ENCODE measurements at regions not wholly inside any gene's neighbourhood (a gene's known extent, or its start where the extent isn't known, plus 50 kb on each side); places are given as distances from the start of the nearest gene placed in this dataset.

DNA sequence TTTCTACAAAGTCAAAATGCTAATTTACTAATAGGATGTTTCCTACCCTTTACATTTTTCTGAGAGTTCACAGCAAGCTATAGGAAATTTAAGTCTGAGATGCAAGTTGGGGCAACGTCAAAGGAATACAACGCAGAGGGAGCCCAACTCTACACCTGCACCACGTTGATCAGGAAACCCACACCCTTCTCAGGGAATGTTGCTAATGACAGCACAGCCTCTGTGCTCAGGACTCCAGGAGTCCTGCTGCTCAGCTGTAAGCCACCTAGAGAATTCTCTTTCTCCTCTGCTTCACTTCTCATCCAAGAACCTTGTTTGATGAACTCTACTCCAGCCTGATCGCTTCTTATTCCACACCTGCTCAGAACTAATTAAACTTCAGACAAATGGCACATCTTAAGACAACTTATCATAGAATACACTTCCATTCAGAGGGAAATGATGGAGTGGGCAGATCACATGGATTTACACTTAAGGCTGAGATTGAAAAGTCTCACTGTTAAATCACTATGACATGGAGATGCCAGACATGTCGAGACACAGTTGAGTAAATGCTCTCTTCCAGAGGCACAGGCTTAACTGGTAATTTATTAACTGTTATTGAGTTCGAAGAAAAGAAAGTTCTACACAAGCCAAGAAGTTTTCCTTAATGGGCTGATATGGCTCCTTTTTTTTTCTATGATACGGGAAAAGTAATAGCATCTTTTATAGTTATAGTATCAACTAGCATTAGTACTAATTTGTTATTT is 811.6 kb upstream of the ARGLU1 start:
- Mint-ChIP-seq H3K9me3 (no peaks in the 10 kb centered on the region), H3K4me3 (no peak overlapping the region), H3K27me3 (ENCODE audit: low read depth) (peaks cover 4% of the 10 kb centered on the region), H3K27ac (peak overlapping the region; percentile 59 to 85 (median 83)), H3K4me1 (no peaks in the 10 kb centered on the region), H3K36me3 (ENCODE audit: low read depth) (no peaks in the 10 kb centered on the region)
- TF ChIP-seq CTCF (IDR thresholded peaks at IDR 0.05; ENCODE audit: unreplicated experiment in 3 of 3), result no peak

DNA sequence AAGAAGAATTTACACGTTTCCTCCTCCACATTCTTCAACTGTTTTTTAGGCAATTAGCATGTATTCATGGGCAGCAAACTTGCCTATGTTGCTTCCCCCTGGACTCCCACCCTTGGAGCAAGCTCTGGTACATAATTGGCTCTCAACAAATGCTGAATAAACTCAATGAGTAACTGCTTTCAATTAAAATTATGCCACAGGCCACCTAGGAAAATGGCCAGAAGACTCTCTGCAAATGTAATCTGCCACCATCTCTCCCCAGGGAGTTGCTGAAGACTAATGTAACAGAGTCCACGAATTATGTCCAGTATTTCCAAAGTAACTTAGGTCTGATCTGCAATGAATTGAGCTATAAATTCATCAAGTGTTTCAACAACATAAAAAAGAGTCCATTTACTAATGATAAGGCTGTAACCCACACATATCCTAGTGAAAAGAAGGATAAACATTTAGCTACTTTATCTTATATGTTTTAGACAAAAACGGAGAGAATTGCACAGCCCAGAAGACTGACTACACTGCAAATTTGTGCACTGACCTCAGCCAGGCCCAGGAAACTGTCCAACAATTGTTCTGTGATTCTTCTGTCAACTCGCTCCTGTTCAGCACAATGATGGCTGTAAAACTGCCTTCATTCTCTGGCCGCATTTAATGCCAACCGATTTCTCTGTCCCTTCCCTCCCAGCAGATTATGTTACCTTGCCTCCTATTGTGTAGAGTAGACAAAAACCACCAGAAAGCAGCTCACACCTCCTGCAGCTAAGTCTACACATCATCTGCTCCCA is 808.6 kb upstream of the ARGLU1 start:
- no peak for TF ChIP-seq CTCF (IDR thresholded peaks at IDR 0.05; ENCODE audit: unreplicated experiment in 3 of 3)
- Mint-ChIP-seq H3K4me3 (no peak overlapping the region), H3K27me3 (ENCODE audit: low read depth) (peaks cover 7% of the 10 kb centered on the region)

GRCh38 chr13:107375701-107376340 is 807.9 kb upstream of the ARGLU1 start:
- H3K27me3 Mint-ChIP-seq (ENCODE audit: low read depth), result peaks cover 7% of the 10 kb centered on the region
- H3K9me3 Mint-ChIP-seq, result no peaks in the 10 kb centered on the region
- no peak overlapping the region for H3K27ac Mint-ChIP-seq
- TF ChIP-seq CTCF (IDR thresholded peaks at IDR 0.05; ENCODE audit: unreplicated experiment in 3 of 3), result no peak
- no peak overlapping the region for H3K4me3 Mint-ChIP-seq
- H3K36me3 Mint-ChIP-seq (ENCODE audit: low read depth), result no peaks in the 10 kb centered on the region
- no peaks in the 10 kb centered on the region for H3K4me1 Mint-ChIP-seq

More for the DNA sequence above, 808.6 kb upstream of the ARGLU1 start:
- no peaks in the 10 kb centered on the region for H3K4me1 Mint-ChIP-seq
- H3K36me3 Mint-ChIP-seq (ENCODE audit: low read depth), result no peaks in the 10 kb centered on the region
- no peak overlapping the region for H3K27ac Mint-ChIP-seq
- no peaks in the 10 kb centered on the region for H3K9me3 Mint-ChIP-seq

GRCh38 chr13:107374038-107374437 is 806.1 kb upstream of the ARGLU1 start:
- TF ChIP-seq CTCF (IDR thresholded peaks at IDR 0.05; ENCODE audit: unreplicated experiment in 3 of 3), result no peak
- Mint-ChIP-seq H3K36me3 (ENCODE audit: low read depth) (no peaks in the 10 kb centered on the region), H3K27me3 (ENCODE audit: low read depth) (peaks cover 7% of the 10 kb centered on the region), H3K4me1 (peaks cover 4% of the 10 kb centered on the region), H3K9me3 (no peaks in the 10 kb centered on the region), H3K27ac (no peak overlapping the region), H3K4me3 (no peak overlapping the region)

DNA sequence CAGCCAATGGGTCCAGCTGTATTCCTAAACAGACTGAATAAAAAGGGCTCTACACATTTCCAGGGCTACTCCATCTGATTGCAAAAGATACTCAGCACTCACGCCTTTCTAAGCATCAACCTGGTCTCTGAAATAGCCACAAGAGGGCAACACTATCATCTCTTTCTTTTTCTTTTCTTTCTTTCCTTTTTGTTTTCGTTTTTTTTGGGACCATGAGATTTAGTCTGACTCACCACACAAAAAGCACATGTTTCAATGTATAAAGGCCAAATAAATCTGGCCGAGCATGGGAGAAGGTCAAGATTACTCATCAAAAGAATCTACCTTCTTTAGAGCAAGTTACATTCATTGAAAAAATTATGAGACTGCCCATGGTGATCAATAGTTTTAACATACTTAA is 805.6 kb upstream of the ARGLU1 start:
- H3K9me3 Mint-ChIP-seq, result no peaks in the 10 kb centered on the region
- peaks cover 4% of the 10 kb centered on the region for H3K4me1 Mint-ChIP-seq
- no peaks in the 10 kb centered on the region for H3K36me3 Mint-ChIP-seq (ENCODE audit: low read depth)
- H3K27me3 Mint-ChIP-seq (ENCODE audit: low read depth), result peaks cover 7% of the 10 kb centered on the region
- no peak overlapping the region for H3K27ac Mint-ChIP-seq
- no peak overlapping the region for H3K4me3 Mint-ChIP-seq
- peak; percentile 45 to 66 (median 55) for TF ChIP-seq CTCF (IDR thresholded peaks at IDR 0.05; ENCODE audit: unreplicated experiment in 3 of 3)
